Ishikawa (cell line): ENCODE measurements at regions not wholly inside any gene's neighbourhood (a gene's known extent, or its start where the extent isn't known, plus 50 kb on each side); places are given as distances from the start of the nearest gene placed in this dataset.

Experiments
- CEBPB ChIP-seq: IDR thresholded peaks from 2 replicates; pipeline ENCODE4 v1.6.1; 2012
- EGR1 ChIP-seq: IDR thresholded peaks from 2 replicates; pipeline ENCODE4 v1.6.1; 2012
- RAD21 ChIP-seq: IDR thresholded peaks from 2 replicates; pipeline ENCODE4 v1.6.1; 2012; ENCODE audit warnings: low read depth

GRCh38 chr1:192108161-192108560 is 50.1 kb upstream of the RGS18 start:
- TF ChIP-seq EGR1 (no peak), RAD21 (no peak), CEBPB (no peak)
